Liver (tissue), 7 donors: ENCODE measurements at regions not wholly inside any gene's neighbourhood (a gene's known extent, or its start where the extent isn't known, plus 50 kb on each side); places are given as distances from the start of the nearest gene placed in this dataset.

Source experiments
- DNase-seq: peaks from one replicate; pipeline ENCODE4 v3.0.0-alpha.2; 2017; ENCODE audit warnings: low spot score
- H3K27ac ChIP-seq, 2 donors: one replicate each; pipeline ENCODE4 v1.7.0; 2013; ENCODE audit warnings: inconsistent platforms in 2 of 2, low read length in 2 of 2, control low read depth in 1 of 2, low read depth in 1 of 2, mild to moderate bottlenecking in 1 of 2
- H3K27me3 ChIP-seq, 4 donors: one replicate each; pipeline versions ENCODE4 v1.6.1 to v1.7.0; 2013; ENCODE audit warnings: low read length in 3 of 4, inconsistent platforms in 1 of 4, mild to moderate bottlenecking in 1 of 4, moderate library complexity in 1 of 4; ENCODE audit not compliant: control insufficient read depth in 4 of 4, insufficient read depth in 4 of 4
- H3K36me3 ChIP-seq, 4 donors: one replicate each; pipeline versions ENCODE4 v1.6.1 to v1.7.0; 2013; ENCODE audit warnings: low read length in 3 of 4, mild to moderate bottlenecking in 3 of 4, low read depth in 1 of 4, moderate library complexity in 1 of 4; ENCODE audit not compliant: control insufficient read depth in 4 of 4, insufficient read depth in 3 of 4
- H3K4me1 ChIP-seq, 4 donors: one replicate each; pipeline versions ENCODE4 v1.6.1 to v1.7.0; 2013; ENCODE audit warnings: low read length in 3 of 4, mild to moderate bottlenecking in 3 of 4, moderate library complexity in 1 of 4; ENCODE audit not compliant: control insufficient read depth in 4 of 4, insufficient read depth in 4 of 4
- H3K4me3 ChIP-seq, 3 donors: one replicate each; pipeline versions ENCODE4 v1.6.1 to v1.7.0; 2013; ENCODE audit warnings: low read length in 3 of 3, control low read depth in 1 of 3, low read depth in 1 of 3, mild to moderate bottlenecking in 1 of 3
- H3K9ac ChIP-seq, 2 donors: one replicate each; pipeline ENCODE4 v1.7.0; 2013; ENCODE audit warnings: low read length in 2 of 2, mild to moderate bottlenecking in 2 of 2, moderate library complexity in 2 of 2, control low read depth in 1 of 2, low read depth in 1 of 2
- H3K9me3 ChIP-seq, 4 donors: one replicate each; pipeline versions ENCODE4 v1.6.1 to v1.7.0; 2013; ENCODE audit warnings: low read length in 3 of 4; ENCODE audit not compliant: control insufficient read depth in 4 of 4
- FOXA1 ChIP-seq: IDR thresholded peaks from 2 replicates; pipeline ENCODE4 v1.6.1; 2016; ENCODE audit warnings: antibody characterized with exemption
- GABPA ChIP-seq, 2 donors: IDR thresholded peaks in 1 of 2; conservative IDR thresholded peaks in 1 of 2; 2 replicates each; pipeline ENCODE4 v1.6.1; 2016; ENCODE audit warnings: antibody characterized with exemption in 2 of 2, mild to moderate bottlenecking in 1 of 2, moderate library complexity in 1 of 2
- HNF4A ChIP-seq, 2 donors: conservative IDR thresholded peaks; 2 replicates each; pipeline ENCODE4 v1.6.1; 2016; ENCODE audit warnings: antibody characterized with exemption in 2 of 2, mild to moderate bottlenecking in 2 of 2
- REST ChIP-seq: IDR thresholded peaks from 2 replicates; pipeline ENCODE4 v1.6.1; 2016; ENCODE audit warnings: antibody characterized with exemption, mild to moderate bottlenecking
- SP1 ChIP-seq: IDR thresholded peaks from 2 replicates; pipeline ENCODE4 v1.6.1; 2018; ENCODE audit warnings: antibody characterized with exemption, mild to moderate bottlenecking
- TAF1 ChIP-seq: conservative IDR thresholded peaks from 2 replicates; pipeline ENCODE4 v1.6.1; 2016; ENCODE audit warnings: antibody characterized with exemption, mild to moderate bottlenecking
- WGBS: extraction: QIAGEN DNeasy Blood & Tissue Kit; methylation state at CpG from one replicate; pipeline ENCODE4 v1.1.7; 2013; 5-methylcytosine and 5-hydroxymethylcytosine counted together
- TF ChIP-seq, protein P1 (sequence below): IDR thresholded peaks from 2 replicates; pipeline ENCODE4 v1.6.1; 2016; ENCODE audit warnings: antibody characterized with exemption
- donor health status: healthy.
- donor health status: healthy.
- donor health status: healthy.
- donor health status: healthy.

DNA sequence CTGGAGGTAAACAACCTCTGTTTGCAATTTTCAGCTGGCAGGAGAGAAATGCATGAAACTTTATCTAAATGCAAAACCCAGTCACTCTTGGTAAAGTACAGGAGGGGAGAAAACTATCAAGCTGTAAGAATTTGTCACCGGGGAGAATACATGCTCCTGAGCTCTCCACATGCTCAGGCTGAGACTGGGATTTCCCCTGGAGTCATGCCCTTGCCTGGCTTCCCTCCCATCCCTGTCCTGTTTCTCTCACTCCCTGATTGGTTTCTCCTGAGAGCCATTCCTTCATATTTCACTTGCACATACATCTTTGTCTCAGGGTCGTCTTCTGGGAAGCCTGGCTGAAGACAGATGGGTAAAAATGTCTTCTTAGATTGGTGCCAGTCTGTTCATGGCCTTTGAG lies 52.9 kb upstream of the SPATS2L start (continued):
- TF ChIP-seq, protein P1, sequence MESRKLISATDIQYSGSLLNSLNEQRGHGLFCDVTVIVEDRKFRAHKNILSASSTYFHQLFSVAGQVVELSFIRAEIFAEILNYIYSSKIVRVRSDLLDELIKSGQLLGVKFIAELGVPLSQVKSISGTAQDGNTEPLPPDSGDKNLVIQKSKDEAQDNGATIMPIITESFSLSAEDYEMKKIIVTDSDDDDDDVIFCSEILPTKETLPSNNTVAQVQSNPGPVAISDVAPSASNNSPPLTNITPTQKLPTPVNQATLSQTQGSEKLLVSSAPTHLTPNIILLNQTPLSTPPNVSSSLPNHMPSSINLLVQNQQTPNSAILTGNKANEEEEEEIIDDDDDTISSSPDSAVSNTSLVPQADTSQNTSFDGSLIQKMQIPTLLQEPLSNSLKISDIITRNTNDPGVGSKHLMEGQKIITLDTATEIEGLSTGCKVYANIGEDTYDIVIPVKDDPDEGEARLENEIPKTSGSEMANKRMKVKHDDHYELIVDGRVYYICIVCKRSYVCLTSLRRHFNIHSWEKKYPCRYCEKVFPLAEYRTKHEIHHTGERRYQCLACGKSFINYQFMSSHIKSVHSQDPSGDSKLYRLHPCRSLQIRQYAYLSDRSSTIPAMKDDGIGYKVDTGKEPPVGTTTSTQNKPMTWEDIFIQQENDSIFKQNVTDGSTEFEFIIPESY = no peak

- no peaks in the 10 kb centered on the region for H3K27me3 ChIP-seq
- no peak overlapping the region for H3K27ac ChIP-seq
- 93% methylated on average over 4 of the region's 4 CpGs for WGBS
- no peak overlapping the region for H3K4me3 ChIP-seq
- no peak overlapping the region for H3K9ac ChIP-seq
- TF ChIP-seq REST (no peak), FOXA1 (no peak), SP1 (no peak), GABPA (IDR thresholded peaks at IDR 0.05 in 1 of 2, conservative IDR thresholded peaks at IDR 0.05 in 1 of 2) (no peak), HNF4A (conservative IDR thresholded peaks at IDR 0.05) (no peak)
- DNase-seq = no peak
- H3K4me1 ChIP-seq = peaks cover 0 to 9% (median 0%) of the 10 kb centered on the region in 4 donors
- H3K36me3 ChIP-seq = no peaks in the 10 kb centered on the region
- H3K9me3 ChIP-seq = no peaks in the 10 kb centered on the region
Observed at GRCh38 chr2:200254773-200255172, 51.7 kb upstream of the SPATS2L start.

GRCh38 chr2:200255549-200255948 lies 50.9 kb upstream of the SPATS2L start:
- no peaks in the 10 kb centered on the region for H3K27me3 ChIP-seq
- peaks cover 0 to 9% (median 0%) of the 10 kb centered on the region in 4 donors for H3K4me1 ChIP-seq
- no peak for TF ChIP-seq TAF1
- no peak overlapping the region for H3K4me3 ChIP-seq
- DNase-seq = no peak
- no peaks in the 10 kb centered on the region for H3K9me3 ChIP-seq
- H3K9ac ChIP-seq = no peak overlapping the region
- H3K36me3 ChIP-seq = no peaks in the 10 kb centered on the region
- 81% methylated on average over 3 of the region's 3 CpGs for WGBS
- H3K27ac ChIP-seq = no peak overlapping the region
